GM12891 (cell line): ENCODE measurements at regions not wholly inside any gene's neighbourhood (a gene's known extent, or its start where the extent isn't known, plus 50 kb on each side); places are given as distances from the start of the nearest gene placed in this dataset.

Experiments used
- PAX5 ChIP-seq: IDR thresholded peaks from 2 replicates; pipeline ENCODE4 v1.6.1; 2011; ENCODE audit warnings: low read length, moderate library complexity, mild to moderate bottlenecking; ENCODE audit not compliant: insufficient read depth, severe bottlenecking
- POLR2A ChIP-seq: IDR thresholded peaks from 2 replicates; pipeline ENCODE4 v1.6.1; 2011; ENCODE audit warnings: low read depth, low read length, control low read depth
- POLR2AphosphoS5 ChIP-seq: IDR thresholded peaks from 2 replicates; pipeline ENCODE4 v1.6.1; 2011; ENCODE audit warnings: low read depth, low read length, control low read depth
- SPI1 ChIP-seq: IDR thresholded peaks from 2 replicates; pipeline ENCODE4 v1.6.1; 2011; ENCODE audit warnings: low read depth, low read length, control low read depth
- TAF1 ChIP-seq: IDR thresholded peaks from 2 replicates; pipeline ENCODE4 v1.6.1; 2011; ENCODE audit warnings: low read depth, low read length, control low read depth

- TF ChIP-seq TAF1 (no peak), POLR2A (no peak), SPI1 (no peak), POLR2AphosphoS5 (no peak), PAX5 (no peak)
Observed at GRCh38 chr2:33670392-33670937, 71.4 kb upstream of the FAM98A start.
